Nephron progenitor cell (in vitro differentiated cells): ENCODE measurements at regions not wholly inside any gene's neighbourhood (a gene's known extent, or its start where the extent isn't known, plus 50 kb on each side); places are given as distances from the start of the nearest gene placed in this dataset.
"Not testable (repeated sequence)": the region's sequence is repeated elsewhere in the genome, so short reads cannot be mapped to it uniquely, and the experiment has no call there.

Source experiments
- DNase-seq: peaks from one replicate; pipeline ENCODE4 v3.0.0; 2021
- H3K27ac Mint-ChIP-seq: 2 replicates; pipeline ENCODE4 v1.8.0; 2021; ENCODE audit warnings: mild to moderate bottlenecking, moderate library complexity, mixed read lengths
- H3K27me3 Mint-ChIP-seq: 2 replicates; pipeline ENCODE4 v1.8.0; 2021; ENCODE audit warnings: mild to moderate bottlenecking, low read depth, mixed read lengths; ENCODE audit not compliant: poor library complexity
- H3K36me3 Mint-ChIP-seq: 2 replicates; pipeline ENCODE4 v1.8.0; 2021; ENCODE audit warnings: low read depth, mixed read lengths
- H3K4me1 Mint-ChIP-seq: 2 replicates; pipeline ENCODE4 v1.8.0; 2021; ENCODE audit warnings: mixed read lengths
- H3K4me3 Mint-ChIP-seq: 2 replicates; pipeline ENCODE4 v1.8.0; 2021; ENCODE audit warnings: mild to moderate bottlenecking, moderate library complexity, mixed read lengths
- H3K9me3 Mint-ChIP-seq: 2 replicates; pipeline ENCODE4 v1.8.0; 2021; ENCODE audit warnings: mild to moderate bottlenecking, moderate library complexity, mixed read lengths
- TF ChIP-seq, protein P1 (sequence below): fragments of 200-600 bp; sonication (generic); IDR thresholded peaks from 2 replicates; pipeline ENCODE4 v1.5.0; 2021; ENCODE audit warnings: antibody characterized with exemption

DNA sequence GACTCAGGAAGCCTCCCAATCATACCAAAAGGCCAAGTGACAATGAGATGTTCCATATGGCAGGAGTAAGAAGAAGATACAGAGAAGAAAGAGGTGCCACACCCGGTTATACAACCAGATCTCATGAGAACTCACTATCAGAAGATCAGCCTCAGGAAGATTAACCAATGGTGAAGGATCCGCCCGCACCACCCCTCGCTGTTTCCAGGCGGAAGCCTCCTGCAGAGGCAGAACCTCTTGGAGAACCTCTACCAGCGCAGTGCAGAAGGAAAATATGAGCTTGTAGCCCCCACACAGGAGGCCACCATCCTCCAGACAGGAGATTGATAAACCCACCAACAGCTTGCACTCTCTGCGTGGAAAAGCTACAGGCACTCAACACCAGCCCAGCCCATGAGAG, 245.1 kb downstream of the POTED start:
- no peaks in the 10 kb centered on the region for H3K36me3 Mint-ChIP-seq
- TF ChIP-seq, protein P1, sequence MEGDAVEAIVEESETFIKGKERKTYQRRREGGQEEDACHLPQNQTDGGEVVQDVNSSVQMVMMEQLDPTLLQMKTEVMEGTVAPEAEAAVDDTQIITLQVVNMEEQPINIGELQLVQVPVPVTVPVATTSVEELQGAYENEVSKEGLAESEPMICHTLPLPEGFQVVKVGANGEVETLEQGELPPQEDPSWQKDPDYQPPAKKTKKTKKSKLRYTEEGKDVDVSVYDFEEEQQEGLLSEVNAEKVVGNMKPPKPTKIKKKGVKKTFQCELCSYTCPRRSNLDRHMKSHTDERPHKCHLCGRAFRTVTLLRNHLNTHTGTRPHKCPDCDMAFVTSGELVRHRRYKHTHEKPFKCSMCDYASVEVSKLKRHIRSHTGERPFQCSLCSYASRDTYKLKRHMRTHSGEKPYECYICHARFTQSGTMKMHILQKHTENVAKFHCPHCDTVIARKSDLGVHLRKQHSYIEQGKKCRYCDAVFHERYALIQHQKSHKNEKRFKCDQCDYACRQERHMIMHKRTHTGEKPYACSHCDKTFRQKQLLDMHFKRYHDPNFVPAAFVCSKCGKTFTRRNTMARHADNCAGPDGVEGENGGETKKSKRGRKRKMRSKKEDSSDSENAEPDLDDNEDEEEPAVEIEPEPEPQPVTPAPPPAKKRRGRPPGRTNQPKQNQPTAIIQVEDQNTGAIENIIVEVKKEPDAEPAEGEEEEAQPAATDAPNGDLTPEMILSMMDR, result no peak
- peaks cover 3% of the 10 kb centered on the region for H3K27me3 Mint-ChIP-seq
- no peak overlapping the region for H3K4me3 Mint-ChIP-seq
- no peak overlapping the region for H3K27ac Mint-ChIP-seq
- peaks cover 96% of the 10 kb centered on the region for H3K9me3 Mint-ChIP-seq
- H3K4me1 Mint-ChIP-seq, result no peaks in the 10 kb centered on the region
- no peak for DNase-seq

DNA sequence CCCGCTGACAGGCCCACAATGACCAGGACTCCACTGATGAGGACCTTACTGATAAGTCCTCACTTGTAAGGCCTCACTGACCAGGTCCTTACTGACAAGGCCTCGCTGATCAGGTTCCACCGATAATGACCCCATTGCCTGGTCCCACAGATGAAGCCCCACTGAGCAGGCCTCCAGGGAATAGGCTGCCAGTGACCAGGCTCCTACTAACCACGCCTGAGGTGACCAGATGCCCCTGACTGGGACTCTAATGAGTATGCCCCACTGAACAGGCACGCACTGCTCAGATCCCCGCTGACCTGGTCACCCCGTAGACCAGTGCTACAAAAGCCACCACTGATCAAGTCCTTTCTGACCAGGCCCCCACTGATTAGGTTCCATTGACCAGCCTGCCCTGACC, 241.2 kb downstream of the POTED start:
- H3K27me3 Mint-ChIP-seq, H3K4me3 Mint-ChIP-seq, H3K36me3 Mint-ChIP-seq, H3K4me1 Mint-ChIP-seq, H3K27ac Mint-ChIP-seq, DNase-seq: not testable (repeated sequence)
- H3K9me3 Mint-ChIP-seq, result peaks cover 92% of the 10 kb centered on the region

DNA sequence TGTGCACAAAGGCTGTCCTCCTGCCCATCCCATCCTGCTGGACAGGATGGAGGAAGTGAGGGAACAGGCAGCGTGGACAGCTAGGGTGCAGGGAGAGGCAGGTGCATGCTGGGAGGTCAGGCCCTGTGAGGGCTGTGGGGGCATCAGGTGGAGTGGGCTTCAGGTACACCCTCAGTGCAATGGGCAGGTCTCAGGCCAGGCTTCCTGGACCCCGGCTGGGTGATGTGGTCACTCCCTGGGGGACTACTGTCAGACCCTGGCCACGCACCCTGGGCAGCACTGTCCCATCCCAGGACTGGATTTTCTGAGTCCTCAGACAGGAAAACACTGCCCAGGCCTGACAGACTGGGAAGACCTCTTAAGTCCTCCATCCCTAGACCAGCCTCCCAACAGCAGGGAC, 239.9 kb downstream of the POTED start:
- not testable (repeated sequence) for H3K27me3 Mint-ChIP-seq, H3K4me1 Mint-ChIP-seq, DNase-seq, H3K36me3 Mint-ChIP-seq, H3K27ac Mint-ChIP-seq, H3K4me3 Mint-ChIP-seq
- H3K9me3 Mint-ChIP-seq, result peaks cover 81% of the 10 kb centered on the region

DNA sequence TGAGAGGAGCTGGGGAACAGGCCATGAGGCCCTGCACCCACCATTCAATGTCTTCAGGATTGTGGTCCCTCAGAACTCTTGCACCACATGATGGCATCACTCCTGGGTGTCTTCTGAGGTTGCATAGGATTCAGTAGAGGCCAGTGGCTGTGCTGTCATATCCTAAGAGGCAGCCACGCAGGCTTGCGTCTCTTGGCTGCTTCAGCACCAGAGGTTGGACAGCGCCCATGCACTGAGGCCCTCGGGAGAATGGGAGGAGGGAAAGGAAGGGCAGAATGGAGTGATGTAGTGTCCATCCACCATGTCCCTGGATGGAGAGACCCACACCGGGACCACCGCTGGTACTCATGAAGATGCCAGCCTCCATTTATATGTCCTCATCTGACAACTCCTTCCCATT, 237.1 kb downstream of the POTED start:
- not testable (repeated sequence) for H3K27ac Mint-ChIP-seq, H3K27me3 Mint-ChIP-seq, H3K4me1 Mint-ChIP-seq, H3K4me3 Mint-ChIP-seq, H3K36me3 Mint-ChIP-seq, DNase-seq
- H3K9me3 Mint-ChIP-seq, result peaks cover 72% of the 10 kb centered on the region

DNA sequence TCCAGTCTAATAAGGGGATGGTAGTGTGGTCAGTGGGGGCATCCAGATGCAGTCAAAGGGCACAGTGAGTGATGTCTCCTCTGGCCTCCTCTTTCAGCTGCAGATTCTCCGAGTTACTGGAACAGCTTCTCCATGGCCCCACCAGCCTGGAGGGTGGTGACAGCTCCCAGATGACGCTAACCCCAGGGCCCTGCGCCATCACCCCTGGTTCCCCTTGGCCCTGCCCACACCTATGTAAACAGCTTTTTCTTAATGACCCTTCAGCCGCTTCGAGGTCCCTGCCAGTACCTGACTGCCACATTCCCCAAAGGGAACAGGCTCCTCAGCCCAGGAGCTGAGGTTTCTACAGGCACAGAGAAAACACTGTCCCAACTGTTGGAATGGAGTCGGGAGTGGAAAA, 235.0 kb downstream of the POTED start:
- not testable (repeated sequence) for H3K36me3 Mint-ChIP-seq, H3K27me3 Mint-ChIP-seq, H3K27ac Mint-ChIP-seq, H3K4me1 Mint-ChIP-seq, DNase-seq, H3K4me3 Mint-ChIP-seq
- H3K9me3 Mint-ChIP-seq, result peaks cover 66% of the 10 kb centered on the region

DNA sequence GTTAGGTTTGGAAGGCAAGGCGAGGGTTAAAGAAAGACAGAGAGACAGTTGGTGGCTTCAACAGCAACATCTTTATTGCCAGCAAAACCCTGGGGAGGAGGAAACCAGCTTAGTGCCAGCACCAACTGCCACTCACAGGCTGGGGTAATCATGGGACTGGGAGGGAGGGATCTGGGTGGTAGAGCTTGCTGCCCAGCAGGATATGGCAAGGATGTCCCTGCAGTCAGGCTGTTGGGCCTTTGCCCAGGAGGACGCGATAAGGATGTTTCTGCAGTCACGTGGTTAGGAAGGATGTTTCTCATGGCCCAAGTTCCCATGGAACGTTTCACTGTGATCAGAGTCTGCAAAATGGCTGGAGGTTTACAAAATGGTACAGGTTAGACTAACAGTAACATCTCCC, 233.5 kb downstream of the POTED start:
- not testable (repeated sequence) for DNase-seq, H3K27ac Mint-ChIP-seq, H3K4me3 Mint-ChIP-seq, H3K27me3 Mint-ChIP-seq, H3K4me1 Mint-ChIP-seq, H3K36me3 Mint-ChIP-seq
- peaks cover 65% of the 10 kb centered on the region for H3K9me3 Mint-ChIP-seq

DNA sequence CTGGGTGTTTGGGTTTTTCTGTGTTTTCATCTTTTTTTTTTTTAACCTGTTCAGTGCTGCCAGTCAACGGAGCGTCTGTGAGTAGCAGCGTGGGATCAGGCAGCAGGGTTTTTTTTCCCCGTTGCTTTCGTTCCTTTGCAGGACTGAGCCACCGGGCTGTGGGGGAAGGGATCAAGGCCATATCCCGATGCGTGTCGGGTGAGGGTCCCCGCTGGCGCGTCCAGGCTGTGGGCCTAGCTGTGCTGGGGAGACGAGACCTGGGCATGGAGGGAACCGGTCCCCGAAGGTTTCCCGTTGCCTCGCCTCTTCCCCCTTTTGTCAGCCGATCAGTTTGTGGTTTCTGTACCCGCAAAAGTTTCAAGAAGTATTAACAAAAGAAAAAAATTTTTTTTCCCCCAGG, 218.1 kb downstream of the POTED start:
- not testable (repeated sequence) for DNase-seq, H3K4me3 Mint-ChIP-seq, H3K27me3 Mint-ChIP-seq, H3K36me3 Mint-ChIP-seq, H3K27ac Mint-ChIP-seq, H3K4me1 Mint-ChIP-seq
- peaks cover 72% of the 10 kb centered on the region for H3K9me3 Mint-ChIP-seq

DNA sequence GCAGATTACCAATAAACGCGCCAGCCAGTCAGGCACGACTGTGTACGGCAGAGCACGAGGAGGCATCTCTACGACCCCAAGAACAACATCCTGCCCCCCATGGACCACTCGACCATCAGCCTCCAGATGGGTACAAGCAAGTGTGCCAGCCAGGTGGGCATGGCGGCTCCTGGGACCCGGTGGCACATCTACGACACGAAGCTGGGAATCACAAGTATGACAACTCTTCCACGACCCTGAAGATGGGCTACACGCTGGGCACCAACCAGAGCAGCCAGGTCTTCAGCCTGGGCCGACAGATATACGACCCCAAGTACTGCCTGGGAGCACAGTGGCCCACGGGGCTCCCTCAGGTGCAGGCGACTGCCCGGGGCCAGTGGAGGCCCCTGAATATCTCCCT, 217.6 kb downstream of the POTED start:
- Mint-ChIP-seq H3K36me3 (no peaks in the 10 kb centered on the region), H3K4me1 (no peaks in the 10 kb centered on the region), H3K27me3 (peaks cover 3% of the 10 kb centered on the region), H3K27ac (no peak overlapping the region), H3K9me3 (peaks cover 71% of the 10 kb centered on the region), H3K4me3 (no peak overlapping the region)
- TF ChIP-seq, protein P1, result no peak
- DNase-seq, result no peak

DNA sequence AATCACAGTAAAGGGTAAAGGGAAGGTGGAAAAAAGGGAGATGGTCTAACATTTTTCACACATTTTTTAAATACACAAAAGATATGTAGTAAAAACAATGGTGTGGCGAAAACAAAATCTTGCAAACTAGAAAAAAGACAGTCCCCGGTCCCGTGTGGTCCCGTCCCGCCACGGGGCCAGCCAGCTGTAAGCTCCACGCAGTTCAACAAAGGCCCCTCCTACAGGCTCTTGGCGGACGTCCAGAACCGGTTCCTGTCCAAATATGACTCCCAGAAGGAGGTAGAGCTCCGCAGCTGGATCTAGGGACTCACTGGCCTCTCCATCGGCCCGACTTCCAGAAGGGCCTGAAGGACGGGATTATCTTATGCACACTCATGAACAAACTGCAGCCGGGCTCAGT, 216.9 kb downstream of the POTED start:
- H3K4me3 Mint-ChIP-seq, H3K4me1 Mint-ChIP-seq, DNase-seq, H3K27me3 Mint-ChIP-seq, H3K27ac Mint-ChIP-seq, H3K36me3 Mint-ChIP-seq: not testable (repeated sequence)
- H3K9me3 Mint-ChIP-seq, result peaks cover 69% of the 10 kb centered on the region

DNA sequence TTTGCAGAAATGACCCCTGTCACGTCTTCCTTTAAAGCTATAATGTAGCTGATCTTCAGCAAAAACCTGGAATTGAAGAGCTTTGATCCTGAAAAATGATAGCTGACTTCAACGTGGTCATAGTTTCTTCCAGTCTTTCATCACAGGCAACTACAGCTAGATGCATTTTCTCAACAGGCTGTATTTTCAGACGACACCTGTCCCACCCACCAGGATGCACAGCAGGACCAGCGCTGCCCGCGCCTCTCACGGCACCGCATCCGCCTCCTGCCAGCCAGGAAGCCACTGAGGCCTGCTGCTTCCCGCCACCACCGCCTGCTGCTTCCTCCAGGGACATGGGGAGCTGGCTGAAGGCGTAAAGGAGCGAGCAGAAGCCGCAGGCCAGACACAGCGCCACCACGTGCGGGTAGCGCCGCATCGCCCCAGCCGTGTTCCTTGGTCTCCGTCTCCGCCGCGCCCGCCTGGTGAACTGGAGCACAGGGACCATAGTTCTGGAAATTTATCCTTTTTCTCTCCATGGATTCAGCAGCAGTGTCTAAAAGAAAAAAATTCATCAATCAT, 215.7 kb downstream of the POTED start:
- H3K4me3 Mint-ChIP-seq, H3K36me3 Mint-ChIP-seq, H3K27me3 Mint-ChIP-seq, H3K27ac Mint-ChIP-seq, H3K4me1 Mint-ChIP-seq, DNase-seq: not testable (repeated sequence)
- peaks cover 76% of the 10 kb centered on the region for H3K9me3 Mint-ChIP-seq

DNA sequence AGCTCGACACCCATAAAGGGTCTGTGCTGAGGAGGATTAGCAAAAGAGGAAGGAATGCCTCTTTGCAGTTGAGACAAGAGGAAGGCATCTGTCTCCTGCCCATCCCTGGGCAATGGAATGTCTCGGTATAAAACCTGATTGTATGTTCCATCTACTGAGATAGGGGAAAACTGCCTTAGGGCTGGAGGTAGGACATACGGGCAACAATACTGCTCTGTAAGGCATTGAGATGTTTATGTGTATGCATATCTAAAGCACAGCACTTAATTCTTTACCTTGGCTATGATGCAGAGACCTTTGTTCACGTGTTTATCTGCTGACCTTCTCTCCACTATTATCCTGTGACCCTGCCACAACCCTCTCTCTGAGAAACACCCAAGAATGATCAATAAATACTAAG, 210.7 kb downstream of the POTED start:
- H3K4me3 Mint-ChIP-seq, H3K36me3 Mint-ChIP-seq, H3K27me3 Mint-ChIP-seq, DNase-seq, H3K27ac Mint-ChIP-seq, H3K4me1 Mint-ChIP-seq: not testable (repeated sequence)
- peaks cover 82% of the 10 kb centered on the region for H3K9me3 Mint-ChIP-seq

DNA sequence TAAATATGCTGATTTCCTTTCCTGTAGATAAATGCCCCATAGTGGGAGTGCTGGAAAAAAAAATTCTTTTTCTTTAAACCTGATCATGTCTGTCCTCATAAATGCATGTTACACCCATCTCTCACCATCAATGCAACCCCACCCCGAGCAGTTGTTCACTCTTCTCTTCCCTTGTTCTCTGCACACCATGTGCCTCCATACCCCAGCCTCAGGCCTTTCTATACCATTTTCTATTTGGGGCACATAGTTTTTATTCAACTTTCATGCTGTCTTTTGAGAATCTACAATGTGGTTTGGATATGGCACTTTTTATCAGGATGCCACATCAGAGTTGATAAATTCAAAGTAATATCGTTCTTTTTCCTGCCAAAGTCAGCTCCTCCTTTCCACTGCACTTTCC, 202.6 kb downstream of the POTED start:
- not testable (repeated sequence) for DNase-seq, H3K36me3 Mint-ChIP-seq, H3K4me1 Mint-ChIP-seq, H3K27me3 Mint-ChIP-seq, H3K4me3 Mint-ChIP-seq, H3K27ac Mint-ChIP-seq
- peaks cover 86% of the 10 kb centered on the region for H3K9me3 Mint-ChIP-seq

DNA sequence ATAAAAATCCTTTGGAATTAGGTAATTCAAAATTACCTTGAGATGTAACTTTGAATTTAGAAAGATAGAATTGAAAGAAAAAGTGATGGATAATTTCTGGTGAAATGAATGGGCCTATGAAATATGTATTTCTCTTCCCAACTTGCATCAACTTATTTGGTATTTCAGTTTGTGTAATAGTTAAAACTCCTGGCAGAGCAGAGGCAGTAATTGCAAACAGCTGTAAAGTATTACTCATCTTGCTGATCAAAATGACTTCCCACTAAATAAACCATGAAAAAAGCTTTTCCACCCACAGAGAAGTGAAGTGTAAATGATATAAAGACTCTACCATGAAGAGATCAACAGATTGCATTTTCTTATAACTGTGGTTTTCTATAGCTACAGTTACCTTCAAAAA, 201.0 kb downstream of the POTED start:
- H3K4me3 Mint-ChIP-seq, H3K4me1 Mint-ChIP-seq, H3K27me3 Mint-ChIP-seq, DNase-seq, H3K36me3 Mint-ChIP-seq, H3K27ac Mint-ChIP-seq: not testable (repeated sequence)
- peaks cover 83% of the 10 kb centered on the region for H3K9me3 Mint-ChIP-seq
